ENCODE measurements at regions not wholly inside any gene's neighbourhood (a gene's known extent, or its start where the extent isn't known, plus 50 kb on each side); places are given as distances from the start of the nearest gene placed in this dataset.

DNA sequence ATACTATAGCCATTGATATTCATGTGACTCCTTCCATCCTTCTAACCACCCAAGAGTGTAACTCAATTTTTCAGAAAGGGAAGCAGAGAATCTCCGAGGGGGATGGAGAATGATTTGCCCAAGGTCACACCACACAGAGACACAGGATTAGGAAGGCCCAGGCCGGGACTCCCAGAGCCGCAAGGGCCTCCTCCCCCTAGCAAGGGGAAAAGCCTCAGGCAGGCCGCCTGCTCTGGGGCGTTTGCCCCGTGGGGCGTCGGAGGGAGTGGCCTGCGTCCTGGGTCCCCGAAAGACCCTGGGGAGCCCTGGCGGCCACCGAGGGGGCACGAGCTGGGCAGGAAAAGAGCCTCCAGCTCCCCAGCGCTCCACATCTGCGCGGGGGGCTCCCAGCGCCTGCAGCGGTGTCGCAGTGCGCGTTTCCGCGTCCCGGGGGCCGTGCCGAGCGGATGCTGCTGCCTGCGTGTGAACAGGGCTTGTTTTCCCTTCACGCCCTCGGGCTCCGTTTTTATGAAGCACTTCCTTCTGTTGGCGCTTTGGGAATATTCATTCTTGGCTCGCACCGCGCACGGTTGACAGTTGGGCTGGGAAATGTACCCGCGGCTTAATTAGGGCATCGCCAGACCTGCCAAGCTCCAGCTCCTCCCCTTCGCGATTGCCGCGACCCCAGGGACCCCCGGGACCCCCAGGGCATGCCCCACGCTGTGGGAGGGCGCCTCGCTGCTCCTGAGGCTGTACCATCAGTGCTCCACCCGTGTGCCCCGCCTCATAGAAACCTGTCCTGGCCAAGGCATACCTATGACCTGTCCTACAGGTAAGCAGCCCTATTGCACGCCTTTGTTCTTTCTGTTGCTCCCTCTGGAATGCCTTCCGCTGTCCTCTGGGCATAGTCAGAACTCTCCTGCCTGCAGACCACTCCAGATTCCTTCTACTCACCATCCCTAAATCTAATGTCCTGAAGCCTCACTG, 158.9 kb upstream of the GLI2 start:
- no peak for DNase-seq

DNA sequence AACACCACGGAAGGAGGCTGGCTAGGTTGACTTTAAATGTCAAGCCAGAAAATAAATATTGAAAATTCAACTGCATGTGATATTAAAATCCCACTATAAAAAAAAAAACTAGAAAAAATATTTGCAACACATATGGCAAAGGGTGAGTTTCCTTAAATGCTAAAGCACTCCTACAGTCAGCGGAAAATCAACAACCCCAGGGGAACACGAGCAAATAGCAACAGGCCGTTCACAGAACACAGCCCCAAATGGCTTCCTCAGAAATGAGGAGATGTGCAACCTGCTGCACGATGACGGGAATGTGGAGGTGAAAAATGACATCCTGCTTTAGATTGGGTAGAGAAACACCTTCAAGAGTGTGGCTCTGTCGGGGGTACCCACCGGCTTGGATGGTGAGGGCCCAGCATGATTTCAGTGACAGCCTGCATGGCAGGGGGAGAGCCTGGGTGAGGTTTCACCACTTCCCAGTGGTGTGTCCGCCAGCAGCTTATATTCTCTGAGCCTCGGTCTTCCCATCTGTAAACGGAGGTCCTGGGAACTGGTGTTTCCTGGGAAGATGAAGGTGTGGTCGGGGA, 157.9 kb upstream of the GLI2 start:
- no peak for DNase-seq

DNA sequence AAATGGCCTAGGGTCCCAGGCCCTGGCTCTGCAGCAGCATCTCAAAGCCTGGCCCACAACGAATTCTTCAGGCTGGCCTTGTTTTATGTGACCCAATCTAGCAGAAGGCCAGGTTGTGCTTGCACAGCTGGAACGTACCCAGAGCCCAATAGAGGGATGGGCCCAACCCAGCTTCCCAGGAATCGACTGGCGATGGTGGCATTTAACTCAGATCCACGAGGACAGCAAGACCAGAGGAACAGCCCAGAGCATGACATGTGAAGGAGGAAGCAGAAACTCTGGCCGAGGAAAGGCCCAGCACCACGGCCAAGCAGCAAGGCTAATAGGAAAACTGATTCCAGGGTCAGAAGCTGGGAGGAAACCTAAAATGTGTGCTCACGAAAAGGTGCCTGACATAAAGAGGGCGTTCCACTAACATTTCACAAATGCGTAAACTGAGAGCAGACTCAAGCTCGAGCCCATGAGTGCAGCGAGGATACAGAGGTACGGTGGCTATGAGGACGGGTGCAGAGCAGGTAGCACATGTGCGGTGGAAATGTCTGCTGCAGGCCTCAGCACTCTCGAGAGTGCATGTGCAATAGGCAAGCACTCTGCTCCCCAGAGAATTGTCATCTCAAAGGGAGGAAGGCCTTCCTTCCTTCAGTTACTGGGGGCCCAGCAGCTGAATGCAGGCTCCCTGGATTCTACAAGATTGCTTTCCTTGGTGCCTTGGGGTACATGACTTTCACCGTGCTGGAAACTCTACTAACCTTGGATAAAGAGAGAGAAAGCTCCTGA, 156.9 kb upstream of the GLI2 start:
- no peak for DNase-seq

DNA sequence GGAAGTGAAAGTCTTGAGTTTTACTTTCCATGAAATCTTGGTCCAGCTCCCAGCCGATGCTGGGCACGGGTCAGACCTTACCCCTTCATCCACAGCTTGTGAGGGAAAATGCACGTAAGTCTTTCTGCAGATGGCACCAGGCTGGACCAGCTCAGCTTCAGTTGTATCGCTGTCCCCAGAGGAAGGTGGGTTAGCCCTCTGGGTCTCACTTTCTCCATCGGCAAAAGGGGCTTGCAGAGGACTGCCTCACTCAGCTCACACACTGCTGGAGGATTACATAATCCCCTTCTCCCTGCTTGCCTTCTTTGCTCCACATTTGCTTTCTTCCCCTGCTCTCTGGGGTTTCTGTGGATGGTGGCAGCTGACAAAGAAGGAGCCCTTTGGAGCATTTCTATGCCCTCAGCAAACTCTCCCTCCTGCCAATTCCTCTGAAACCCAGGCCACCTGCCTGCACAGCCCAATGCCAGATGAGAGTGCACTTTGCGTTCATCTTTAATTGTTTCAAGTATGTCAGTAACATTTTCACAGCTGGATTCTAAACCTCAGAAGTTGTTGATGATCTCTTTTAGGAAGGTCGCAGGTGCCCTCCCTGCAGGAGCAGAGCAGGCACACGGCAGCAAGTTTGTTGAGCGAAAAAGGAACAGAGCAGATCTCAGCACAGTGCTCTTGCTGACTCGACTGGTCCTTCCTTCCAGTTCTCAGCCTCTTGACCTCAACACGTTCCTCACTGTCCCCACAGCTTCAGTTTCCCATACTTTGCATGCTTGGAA, 155.6 kb upstream of the GLI2 start:
- DNase-seq, result no peak

DNA sequence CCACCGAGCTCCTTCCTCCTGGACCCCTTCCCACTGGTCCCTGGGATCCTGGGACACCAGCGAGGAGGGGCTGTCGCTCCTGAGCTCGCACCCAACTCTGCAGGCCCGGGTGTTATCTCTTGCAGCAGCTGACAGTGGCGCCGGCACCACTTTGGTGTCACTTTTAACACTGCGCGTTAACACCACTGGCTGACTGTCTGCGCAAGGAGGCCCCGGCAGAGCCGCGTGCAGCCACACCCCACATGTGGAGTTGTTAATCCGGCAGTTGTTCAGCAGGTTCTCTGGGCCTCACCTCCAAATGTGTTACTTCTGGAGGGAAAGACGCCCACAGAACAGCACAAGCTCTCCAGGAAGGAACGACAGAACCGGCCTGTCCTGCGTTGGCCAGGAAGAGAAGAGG, 155.0 kb upstream of the GLI2 start:
- DNase-seq, result no peak

DNA sequence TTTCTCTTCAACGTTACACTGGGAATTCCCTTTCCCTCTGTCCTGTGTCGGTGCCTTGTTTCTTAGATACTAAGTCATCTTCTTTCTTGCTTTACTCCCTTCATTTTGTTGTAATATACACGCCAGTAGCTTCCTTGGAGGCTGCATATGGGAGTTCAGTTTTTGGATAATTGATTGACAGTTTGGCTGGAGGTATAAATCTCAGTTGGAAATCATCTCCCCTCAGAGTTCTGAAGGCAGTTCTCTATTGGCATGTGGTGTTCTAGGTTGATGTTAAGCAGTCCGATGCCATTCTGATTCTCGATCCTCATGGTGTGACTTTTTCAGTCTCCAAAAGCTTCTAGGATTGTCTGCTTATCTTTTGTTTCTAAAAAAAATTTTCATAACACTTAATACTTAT, 152.5 kb upstream of the GLI2 start:
- no peak for DNase-seq

DNA sequence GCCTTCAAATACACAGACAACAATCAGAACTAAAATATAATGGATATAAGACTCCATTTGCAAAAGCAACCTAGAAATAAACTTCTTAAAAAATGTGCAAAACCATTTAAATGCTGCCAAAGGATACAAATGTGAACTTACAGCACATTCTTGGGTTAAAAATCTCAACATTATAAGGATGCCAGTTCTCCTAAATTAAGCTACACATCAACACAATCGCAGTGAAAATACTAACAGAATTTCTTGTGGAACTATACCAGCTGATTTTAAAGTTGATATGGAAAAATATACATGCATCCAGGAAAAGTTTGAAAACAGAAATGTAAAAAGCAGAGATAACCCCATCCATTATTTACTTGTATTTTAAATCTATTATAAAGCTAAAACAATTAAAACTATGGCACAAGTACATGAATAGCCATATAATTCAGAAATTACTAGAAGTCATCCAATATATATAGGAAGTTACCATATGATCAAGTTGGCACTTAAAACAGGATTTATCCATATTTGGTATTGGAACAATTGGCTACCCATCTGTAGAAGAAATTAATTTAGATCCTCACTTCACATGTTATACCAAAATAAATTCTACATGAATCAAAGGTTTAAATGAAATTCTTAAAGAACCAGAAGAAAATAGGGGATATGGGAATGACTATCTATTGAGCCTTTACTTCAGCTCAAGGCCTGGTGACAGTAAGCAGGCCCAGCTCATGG, 151.7 kb upstream of the GLI2 start:
- DNase-seq, result no peak

DNA sequence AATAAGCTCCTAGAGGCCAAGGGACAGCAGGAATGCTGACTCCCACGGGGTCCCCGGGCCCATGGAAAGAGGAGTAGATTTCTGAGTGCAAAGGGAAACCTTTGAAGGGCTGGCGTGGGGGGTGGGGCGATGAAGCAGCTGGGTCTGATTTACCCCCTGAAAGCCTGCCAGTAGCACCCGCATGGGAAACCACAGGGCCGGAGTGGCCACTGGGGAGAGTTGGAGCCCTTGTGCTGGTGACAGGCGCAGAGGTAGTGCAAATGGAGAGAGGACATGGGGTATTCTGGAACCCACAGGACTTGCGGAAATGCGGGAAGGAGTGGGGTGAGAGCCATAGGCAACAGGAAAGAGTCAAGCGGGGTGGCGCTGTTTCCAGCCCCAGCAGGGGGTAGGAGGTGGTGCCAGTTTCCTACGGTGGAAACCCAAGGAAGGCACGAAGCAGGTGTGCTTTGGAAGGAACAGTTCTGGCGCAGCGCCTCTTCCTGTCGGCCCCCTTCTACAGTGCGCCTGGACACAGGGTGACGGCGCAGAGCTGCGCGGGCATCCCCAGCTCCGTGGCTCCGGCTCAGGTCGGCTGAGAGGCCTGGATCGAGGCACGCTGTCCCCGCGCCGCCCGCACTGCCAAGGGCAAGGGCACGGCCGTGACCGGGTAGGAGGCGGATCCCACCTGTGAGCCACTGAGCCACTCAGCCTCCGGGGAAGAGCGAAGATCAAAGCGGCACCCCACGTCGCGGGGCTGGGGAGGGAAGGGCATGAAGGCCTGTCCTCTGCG, 149.0 kb upstream of the GLI2 start:
- DNase-seq, result no peak

DNA sequence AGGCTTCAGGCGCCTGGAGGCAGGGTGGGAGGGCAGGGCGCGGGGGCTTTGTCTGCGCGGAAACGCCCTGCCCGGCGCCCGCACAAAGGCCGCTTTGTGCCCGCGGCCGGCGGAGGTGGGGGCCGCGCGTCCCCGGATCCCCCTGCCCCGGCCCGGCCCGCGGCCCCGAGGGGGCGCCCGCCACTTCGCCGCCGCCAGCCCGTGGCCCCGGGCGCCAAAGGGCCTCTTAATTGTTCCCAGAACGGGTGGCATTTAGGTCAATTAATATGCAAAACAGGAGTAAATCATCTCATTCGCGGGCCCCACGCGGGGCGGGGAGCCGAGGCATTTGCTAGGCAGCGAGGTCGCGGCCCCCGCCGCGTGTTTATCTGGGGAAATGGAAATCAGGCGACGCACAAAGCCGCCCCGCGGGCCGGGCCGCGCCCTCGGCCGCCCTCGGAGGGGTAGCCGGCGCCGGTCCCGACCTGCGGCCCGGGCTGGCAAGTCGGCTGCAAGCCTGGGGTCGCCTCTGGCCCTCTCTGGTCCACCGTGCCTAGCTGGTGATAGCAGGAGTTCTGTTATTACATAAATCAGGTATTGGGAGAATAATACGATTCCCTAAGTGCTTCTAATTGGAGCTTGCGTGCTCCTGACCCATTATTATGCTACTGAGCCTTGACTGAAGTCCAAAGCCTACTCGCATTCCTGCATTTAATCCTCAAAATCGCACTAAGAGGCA, 148.2 kb upstream of the GLI2 start:
- DNase-seq, result no peak

DNA sequence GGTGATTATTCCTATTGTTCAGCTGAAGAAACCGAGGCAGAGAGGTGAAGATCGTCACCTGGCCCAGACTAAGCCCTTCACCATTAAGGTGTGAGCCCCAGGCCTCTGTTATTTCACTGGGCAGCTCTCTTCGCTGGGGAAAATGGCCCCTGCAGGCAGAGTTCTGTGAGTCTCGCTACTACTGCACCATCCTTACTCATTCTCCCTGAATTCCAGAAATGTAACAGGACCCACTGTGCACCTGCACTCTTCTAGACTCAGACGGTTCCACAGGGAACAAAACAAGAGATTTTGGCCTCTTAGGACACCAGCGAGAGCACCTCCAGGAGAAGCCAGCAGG, 147.7 kb upstream of the GLI2 start:
- no peak for DNase-seq

DNA sequence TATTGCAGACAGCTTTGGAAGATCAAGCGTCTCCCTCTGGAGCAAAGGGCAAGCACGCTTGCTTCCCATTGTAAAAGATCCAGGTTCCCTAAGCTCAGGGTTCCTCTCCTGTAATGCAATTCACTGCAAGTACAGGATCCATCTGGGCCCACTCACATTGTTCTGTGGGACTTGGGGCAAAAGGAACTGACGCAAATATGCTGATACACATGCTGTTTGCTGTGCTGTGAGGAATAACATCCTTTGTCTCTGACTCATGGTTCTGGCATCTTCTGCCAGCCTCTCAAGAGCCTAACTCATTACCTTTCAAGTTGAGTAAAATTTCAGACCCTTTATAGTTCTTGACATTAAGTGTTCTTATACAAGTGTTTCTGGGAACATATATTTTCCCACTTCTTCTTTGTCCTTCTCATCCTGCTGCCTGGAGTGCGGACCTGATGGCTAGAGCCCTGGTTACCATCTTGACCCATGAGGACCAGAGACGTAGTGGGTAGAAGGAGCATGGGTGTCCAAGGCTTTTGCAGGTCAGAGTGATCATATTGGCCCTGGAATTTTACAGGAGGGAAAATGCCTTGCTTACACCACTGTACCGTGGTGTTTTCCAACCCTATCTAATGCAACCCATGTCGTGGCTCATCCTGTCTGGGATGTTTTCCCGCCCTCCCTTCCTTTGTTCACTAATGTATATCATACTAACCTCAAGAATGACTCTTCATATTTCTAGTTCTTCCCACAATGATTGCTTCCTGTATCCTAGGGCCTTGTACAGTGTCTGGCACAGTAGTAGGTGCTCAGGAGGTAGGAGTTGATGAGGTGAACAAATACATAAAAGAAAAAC, 145.7 kb upstream of the GLI2 start:
- DNase-seq, result peak; percentile 84

DNA sequence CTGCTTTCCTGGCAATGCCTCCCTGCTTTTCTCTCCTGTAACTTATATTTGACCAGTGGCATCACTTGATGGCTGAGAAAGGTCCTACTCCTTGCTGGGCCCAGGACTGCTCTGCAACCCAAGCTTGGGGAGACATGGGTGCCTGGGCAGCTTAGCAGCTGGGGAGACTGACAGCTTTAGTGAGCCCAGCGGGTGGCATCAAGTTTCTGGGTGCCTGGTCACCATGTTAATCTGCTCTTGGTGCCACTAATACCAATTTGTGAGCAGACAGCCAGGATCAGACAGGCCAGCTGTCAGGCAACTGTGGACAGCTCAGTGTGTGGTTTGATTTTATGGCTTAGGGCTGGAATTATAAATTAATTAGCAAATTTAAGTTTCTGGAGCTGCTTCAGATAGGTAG, 144.8 kb upstream of the GLI2 start:
- DNase-seq, result no peak

DNA sequence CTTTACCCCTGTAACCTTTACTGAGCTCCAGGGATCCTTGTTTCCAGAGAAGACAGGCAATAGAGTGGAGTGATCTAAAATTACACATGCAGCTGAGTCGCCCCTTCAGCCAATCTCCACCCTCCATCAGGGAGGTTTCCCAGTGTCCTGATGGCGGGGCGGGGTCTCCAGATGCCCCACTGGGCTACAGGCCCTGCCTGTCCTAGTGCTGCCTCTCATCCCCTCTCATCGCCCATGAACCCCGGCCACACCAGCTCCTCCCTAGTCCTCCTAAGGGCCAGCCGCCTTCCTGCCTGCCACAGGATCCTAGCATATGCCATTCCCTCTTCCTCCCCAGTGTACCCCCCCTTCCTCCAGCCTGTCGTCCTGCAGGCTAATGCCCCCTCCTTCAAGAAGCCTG, 144.1 kb upstream of the GLI2 start:
- no peak for DNase-seq

DNA sequence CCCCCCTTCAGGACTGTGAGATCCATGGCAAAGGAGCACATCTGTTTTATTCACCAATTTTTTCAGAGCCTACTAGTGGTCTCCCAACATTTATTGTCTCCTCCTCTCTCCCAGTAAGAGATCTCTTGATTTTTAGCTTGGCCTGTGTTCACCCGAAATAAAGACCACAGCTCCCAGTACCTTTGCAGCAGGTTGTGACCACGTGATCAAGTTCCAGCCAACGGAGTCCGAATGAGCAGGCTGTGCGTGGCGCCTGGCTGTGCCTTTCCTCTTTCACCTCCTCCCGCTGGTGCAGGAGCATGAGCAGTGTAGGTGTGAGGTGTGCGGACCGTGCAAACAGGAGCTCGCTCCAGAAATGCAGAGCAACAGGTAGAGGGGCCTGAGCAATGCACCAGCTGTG, 143.6 kb upstream of the GLI2 start:
- no peak for DNase-seq

DNA sequence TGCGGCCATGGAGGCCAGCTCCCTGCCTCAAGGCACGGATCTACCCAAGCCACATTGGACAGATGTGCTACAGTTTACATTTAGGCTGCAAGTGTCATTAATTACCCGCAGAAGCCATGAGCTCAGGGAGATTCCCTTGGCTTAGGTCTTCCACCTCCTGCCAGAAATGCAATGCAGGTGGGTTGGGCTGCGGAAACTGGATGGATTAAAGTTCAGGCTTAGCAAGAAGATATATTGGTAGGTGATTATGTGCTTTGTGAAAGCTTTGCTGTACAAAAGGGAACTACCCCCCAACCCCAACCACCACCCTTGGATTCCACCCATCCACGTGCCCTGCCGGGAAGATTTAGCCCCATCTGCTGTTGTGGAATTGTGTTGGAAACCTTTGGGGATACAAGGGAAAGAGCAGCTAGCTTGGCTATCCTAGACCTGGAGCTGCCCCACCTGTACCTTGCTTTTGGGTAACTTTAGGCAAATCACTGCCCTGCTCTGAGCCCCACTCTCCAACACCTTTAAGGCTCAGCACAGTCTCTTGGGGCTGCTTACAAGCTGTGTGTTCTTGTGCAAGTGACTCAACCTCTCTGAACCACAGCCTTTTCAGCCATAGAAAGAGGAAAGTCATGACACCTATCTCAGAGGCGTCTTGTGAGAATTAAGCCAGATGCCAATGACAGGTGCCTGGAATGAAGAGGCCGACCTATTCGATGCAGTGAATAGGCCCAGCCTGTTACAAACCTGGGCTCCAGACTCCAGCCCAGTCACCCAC, 141.6 kb upstream of the GLI2 start:
- DNase-seq, result no peak

DNA sequence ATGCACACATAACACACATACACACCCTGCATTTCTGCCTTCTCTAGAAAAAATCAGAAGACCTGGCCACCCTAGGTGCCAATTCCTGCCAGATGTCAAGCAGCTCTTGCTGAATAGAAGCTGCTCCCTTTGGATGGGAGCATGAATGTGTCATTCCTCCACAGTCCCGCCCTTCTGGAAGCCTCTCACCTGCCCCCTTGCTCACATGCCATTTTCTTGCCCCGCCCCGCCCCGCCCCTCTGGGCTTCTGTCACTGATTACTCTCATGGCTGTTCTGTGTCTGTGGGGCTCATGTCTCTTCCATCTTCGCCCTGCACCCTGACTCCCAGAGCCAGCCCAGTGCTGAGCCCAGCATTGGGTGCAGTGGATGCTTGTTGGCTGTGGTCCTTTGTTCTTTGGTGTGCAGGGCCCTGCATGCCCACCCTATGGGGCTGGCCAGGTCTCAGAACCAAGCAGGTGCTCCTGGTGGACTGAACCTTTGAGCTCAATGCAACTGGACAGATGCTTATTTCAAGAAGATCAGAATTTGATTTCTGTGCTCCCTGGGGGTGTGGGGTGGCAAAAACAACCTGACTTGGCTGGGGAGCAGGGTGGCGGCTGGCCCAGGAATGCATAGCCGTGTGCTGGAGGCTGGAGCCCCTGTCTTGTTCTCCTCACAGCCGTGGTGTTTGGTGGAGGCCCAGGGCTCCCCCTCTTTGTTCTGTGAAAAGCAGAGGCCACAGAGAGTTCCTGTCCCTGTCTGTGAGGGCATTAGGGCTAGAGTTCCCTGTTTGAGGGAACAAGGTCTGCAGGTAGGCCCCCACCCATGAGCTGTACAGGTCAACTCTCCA, 140.6 kb upstream of the GLI2 start:
- peak; percentile 32 for DNase-seq

DNA sequence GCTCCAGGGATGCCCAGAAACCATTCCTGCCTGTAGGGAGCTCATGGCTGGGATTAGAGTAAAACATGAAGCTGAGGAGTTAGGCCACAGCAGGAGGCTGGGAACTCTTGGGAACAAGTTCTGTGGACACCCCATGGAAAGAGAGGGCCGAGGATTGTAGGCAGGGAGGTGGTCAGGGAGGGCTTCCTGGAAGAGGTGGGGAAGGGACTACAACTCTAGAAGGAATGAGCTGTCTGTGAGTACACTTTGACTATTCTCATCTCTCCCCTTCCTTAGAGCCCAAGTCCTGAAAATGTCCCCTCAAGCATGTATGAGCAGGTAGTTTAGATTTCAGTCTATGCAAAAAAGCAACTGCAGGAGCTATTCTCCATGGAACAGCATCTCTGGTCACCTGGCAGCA, 139.9 kb upstream of the GLI2 start:
- DNase-seq, result no peak

DNA sequence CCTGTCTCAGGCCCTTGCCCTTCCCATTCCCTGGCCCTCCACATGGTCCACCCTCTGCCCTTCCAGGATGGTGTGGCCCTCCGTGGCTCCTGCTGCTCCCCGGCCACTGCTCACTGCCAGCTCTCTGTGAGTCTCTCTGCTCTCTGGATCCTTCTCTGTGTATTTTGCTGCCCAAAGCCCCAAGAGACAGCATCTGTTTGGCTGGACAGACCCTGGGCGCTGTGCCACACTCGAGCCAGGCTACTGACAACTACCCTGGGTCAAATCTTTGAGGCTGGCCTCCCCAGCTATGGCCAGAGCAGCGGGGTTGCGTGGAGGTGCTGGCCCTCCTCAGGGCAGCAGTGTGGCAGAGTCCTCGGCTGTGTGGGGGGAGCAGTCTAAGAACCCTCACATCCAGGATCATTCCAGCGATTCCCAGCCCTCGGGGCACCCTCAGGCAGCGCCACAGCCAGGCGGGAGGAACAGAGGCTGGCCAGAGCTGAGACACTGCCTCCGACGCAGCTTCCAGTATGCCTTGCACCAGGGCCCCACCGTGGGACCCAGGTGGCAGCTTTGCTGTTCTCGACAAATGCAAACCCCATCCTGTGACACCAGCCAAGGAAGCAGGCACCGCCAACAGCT, 139.4 kb upstream of the GLI2 start:
- no peak for DNase-seq
